IPS-18a (cell line): ENCODE measurements at regions not wholly inside any gene's neighbourhood (a gene's known extent, or its start where the extent isn't known, plus 50 kb on each side); places are given as distances from the start of the nearest gene placed in this dataset.
"Not testable (repeated sequence)": the region's sequence is repeated elsewhere in the genome, so short reads cannot be mapped to it uniquely, and the experiment has no call there.

Source experiments
- H3K27ac ChIP-seq: one replicate; pipeline ENCODE4 v1.5.1; 2013; ENCODE audit warnings: low read length
- H3K27me3 ChIP-seq: one replicate; pipeline ENCODE4 v1.6.1; 2013; ENCODE audit warnings: mild to moderate bottlenecking, low read length; ENCODE audit not compliant: control insufficient read depth, insufficient read depth
- H3K36me3 ChIP-seq: one replicate; pipeline ENCODE4 v1.6.1; 2013; ENCODE audit warnings: low read depth, low read length; ENCODE audit not compliant: control insufficient read depth
- H3K4me1 ChIP-seq: one replicate; pipeline ENCODE4 v1.6.1; 2013; ENCODE audit warnings: low read depth, low read length; ENCODE audit not compliant: control insufficient read depth
- H3K4me3 ChIP-seq: one replicate; pipeline ENCODE4 v1.5.1; 2013; ENCODE audit warnings: low read length
- H3K9ac ChIP-seq: one replicate; pipeline ENCODE4 v1.6.1; 2013; ENCODE audit warnings: mild to moderate bottlenecking, low read length, moderate library complexity
- H3K9me3 ChIP-seq: one replicate; pipeline ENCODE4 v1.6.1; 2013; ENCODE audit warnings: low read depth, low read length; ENCODE audit not compliant: control insufficient read depth

- H3K27ac ChIP-seq, result no peak overlapping the region
- no peak overlapping the region for H3K9ac ChIP-seq
- no peaks in the 10 kb centered on the region for H3K27me3 ChIP-seq
- no peaks in the 10 kb centered on the region for H3K4me1 ChIP-seq
- H3K9me3 ChIP-seq, result no peaks in the 10 kb centered on the region
- H3K4me3 ChIP-seq, result no peak overlapping the region
- H3K36me3 ChIP-seq, result no peaks in the 10 kb centered on the region
These were observed 232.4 kb downstream of the AEBP2 start for GRCh38 chr12:19671695-19672094.

GRCh38 chr12:19674437-19674836 is 235.1 kb downstream of the AEBP2 start:
- Histone ChIP-seq H3K9ac (no peak overlapping the region), H3K36me3 (no peaks in the 10 kb centered on the region), H3K27ac (no peak overlapping the region), H3K9me3 (no peaks in the 10 kb centered on the region), H3K4me1 (no peaks in the 10 kb centered on the region), H3K4me3 (no peak overlapping the region), H3K27me3 (no peaks in the 10 kb centered on the region)

GRCh38 chr12:19675361-19675760 is 236.1 kb downstream of the AEBP2 start:
- no peak overlapping the region for H3K27ac ChIP-seq
- no peaks in the 10 kb centered on the region for H3K9me3 ChIP-seq
- H3K4me3 ChIP-seq, result no peak overlapping the region
- H3K9ac ChIP-seq, result no peak overlapping the region
- no peaks in the 10 kb centered on the region for H3K36me3 ChIP-seq
- no peaks in the 10 kb centered on the region for H3K27me3 ChIP-seq
- no peaks in the 10 kb centered on the region for H3K4me1 ChIP-seq

GRCh38 chr12:19678501-19678900 is 239.2 kb downstream of the AEBP2 start:
- H3K36me3 ChIP-seq, H3K27ac ChIP-seq, H3K4me3 ChIP-seq, H3K9ac ChIP-seq, H3K27me3 ChIP-seq, H3K9me3 ChIP-seq, H3K4me1 ChIP-seq: not testable (repeated sequence)

- Histone ChIP-seq H3K4me3 (no peak overlapping the region), H3K36me3 (no peaks in the 10 kb centered on the region), H3K4me1 (no peaks in the 10 kb centered on the region), H3K27me3 (no peaks in the 10 kb centered on the region), H3K9me3 (no peaks in the 10 kb centered on the region), H3K27ac (no peak overlapping the region), H3K9ac (no peak overlapping the region)
These were observed 241.7 kb downstream of the AEBP2 start for GRCh38 chr12:19681007-19681406.

- Histone ChIP-seq H3K9me3 (no peaks in the 10 kb centered on the region), H3K27ac (no peak overlapping the region), H3K36me3 (no peaks in the 10 kb centered on the region), H3K4me1 (no peaks in the 10 kb centered on the region), H3K27me3 (no peaks in the 10 kb centered on the region), H3K4me3 (no peak overlapping the region), H3K9ac (no peak overlapping the region)
These were observed 244.1 kb downstream of the AEBP2 start for GRCh38 chr12:19683178-19683927.

GRCh38 chr12:19687371-19687770 is 248.1 kb downstream of the AEBP2 start:
- H3K9ac ChIP-seq, result no peak overlapping the region
- H3K27ac ChIP-seq, result no peak overlapping the region
- no peaks in the 10 kb centered on the region for H3K27me3 ChIP-seq
- no peaks in the 10 kb centered on the region for H3K36me3 ChIP-seq
- H3K4me1 ChIP-seq, result no peaks in the 10 kb centered on the region
- no peak overlapping the region for H3K4me3 ChIP-seq
- H3K9me3 ChIP-seq, result no peaks in the 10 kb centered on the region

GRCh38 chr12:19688532-19688931 is 249.2 kb downstream of the AEBP2 start:
- no peaks in the 10 kb centered on the region for H3K27me3 ChIP-seq
- no peak overlapping the region for H3K9ac ChIP-seq

GRCh38 chr12:19689226-19689625 is 249.9 kb downstream of the AEBP2 start:
- Histone ChIP-seq H3K27me3 (no peaks in the 10 kb centered on the region), H3K4me1 (no peaks in the 10 kb centered on the region), H3K36me3 (no peaks in the 10 kb centered on the region), H3K9me3 (no peaks in the 10 kb centered on the region), H3K27ac (no peak overlapping the region), H3K9ac (no peak overlapping the region), H3K4me3 (no peak overlapping the region)

More at GRCh38 chr12:19688532-19688931, 249.2 kb downstream of the AEBP2 start:
- Histone ChIP-seq H3K4me1 (no peaks in the 10 kb centered on the region), H3K36me3 (no peaks in the 10 kb centered on the region), H3K27ac (no peak overlapping the region), H3K4me3 (no peak overlapping the region), H3K9me3 (no peaks in the 10 kb centered on the region)

- no peak overlapping the region for H3K9ac ChIP-seq
- no peak overlapping the region for H3K27ac ChIP-seq
- no peaks in the 10 kb centered on the region for H3K27me3 ChIP-seq
- H3K4me3 ChIP-seq, result no peak overlapping the region
- H3K36me3 ChIP-seq, result no peaks in the 10 kb centered on the region
- H3K9me3 ChIP-seq, result no peaks in the 10 kb centered on the region
- no peaks in the 10 kb centered on the region for H3K4me1 ChIP-seq
These were observed 250.6 kb downstream of the AEBP2 start for GRCh38 chr12:19689801-19690472.

GRCh38 chr12:19692091-19692490 is 252.8 kb downstream of the AEBP2 start:
- H3K9ac ChIP-seq, result no peak overlapping the region
- no peak overlapping the region for H3K4me3 ChIP-seq
- H3K9me3 ChIP-seq, result no peaks in the 10 kb centered on the region
- H3K4me1 ChIP-seq, result no peaks in the 10 kb centered on the region
- H3K27ac ChIP-seq, result no peak overlapping the region
- H3K36me3 ChIP-seq, result no peaks in the 10 kb centered on the region
- no peaks in the 10 kb centered on the region for H3K27me3 ChIP-seq

GRCh38 chr12:19692566-19692965 is 253.3 kb downstream of the AEBP2 start:
- no peaks in the 10 kb centered on the region for H3K9me3 ChIP-seq
- no peak overlapping the region for H3K27ac ChIP-seq
- no peaks in the 10 kb centered on the region for H3K36me3 ChIP-seq
- no peak overlapping the region for H3K9ac ChIP-seq
- H3K27me3 ChIP-seq, result no peaks in the 10 kb centered on the region
- no peak overlapping the region for H3K4me3 ChIP-seq
- H3K4me1 ChIP-seq, result no peaks in the 10 kb centered on the region
